Activated naive CD8-positive, alpha-beta T cell treated with anti-CD3 and anti-CD28 coated beads, Interleukin-2, amount 10 ng/mL, durations not matched to agents 7 days and 5 days (primary cell): ENCODE measurements at regions not wholly inside any gene's neighbourhood (a gene's known extent, or its start where the extent isn't known, plus 50 kb on each side); places are given as distances from the start of the nearest gene placed in this dataset.
"Not testable (repeated sequence)": the region's sequence is repeated elsewhere in the genome, so short reads cannot be mapped to it uniquely, and the experiment has no call there.

Experiments
- ATAC-seq: fragments of 150-1000 bp; cut with Tn5 transposase; one replicate; pipeline ENCODE4 v1.10.0; 2021; ENCODE audit warnings: low read depth, moderate library complexity
- POLR2A ChIA-PET: fragments of 350-600 bp; sonication (Branson Sonifier 250); formaldehyde crosslinking; loops from one replicate; lab custom pipeline; 2021; ENCODE audit warnings: antibody characterized with exemption; lab: Charles Lee
- DNase-seq: peaks from one replicate; pipeline ENCODE4 v3.0.0; 2021
- H3K27ac Mint-ChIP-seq: one replicate; pipeline ENCODE4 v1.8.0; 2022; ENCODE audit warnings: mild to moderate bottlenecking, mixed read lengths
- H3K27me3 Mint-ChIP-seq: one replicate; pipeline ENCODE4 v1.8.0; 2022; ENCODE audit warnings: mild to moderate bottlenecking, moderate library complexity, mixed read lengths
- H3K36me3 Mint-ChIP-seq: one replicate; pipeline ENCODE4 v1.8.0; 2021; ENCODE audit warnings: mild to moderate bottlenecking, mixed read lengths
- H3K4me1 Mint-ChIP-seq: one replicate; pipeline ENCODE4 v1.8.0; 2021; ENCODE audit warnings: mixed read lengths
- H3K4me3 Mint-ChIP-seq: one replicate; pipeline ENCODE4 v1.8.0; 2022; ENCODE audit warnings: mild to moderate bottlenecking, moderate library complexity, mixed read lengths
- H3K9me3 Mint-ChIP-seq: one replicate; pipeline ENCODE4 v1.8.0; 2021; ENCODE audit warnings: mixed read lengths

GRCh38 chr4:103324811-103325210, 126.7 kb upstream of the CENPE start:
- no peaks in the 10 kb centered on the region for H3K27me3 Mint-ChIP-seq
- DNase-seq, result no peak
- ATAC-seq, result no peak
- H3K36me3 Mint-ChIP-seq, result no peaks in the 10 kb centered on the region
- H3K9me3 Mint-ChIP-seq, result no peaks in the 10 kb centered on the region
- H3K4me1 Mint-ChIP-seq, result no peaks in the 10 kb centered on the region
- no peak overlapping the region for H3K4me3 Mint-ChIP-seq
- POLR2A ChIA-PET, result no interaction called here
- H3K27ac Mint-ChIP-seq, result no peak overlapping the region

DNA sequence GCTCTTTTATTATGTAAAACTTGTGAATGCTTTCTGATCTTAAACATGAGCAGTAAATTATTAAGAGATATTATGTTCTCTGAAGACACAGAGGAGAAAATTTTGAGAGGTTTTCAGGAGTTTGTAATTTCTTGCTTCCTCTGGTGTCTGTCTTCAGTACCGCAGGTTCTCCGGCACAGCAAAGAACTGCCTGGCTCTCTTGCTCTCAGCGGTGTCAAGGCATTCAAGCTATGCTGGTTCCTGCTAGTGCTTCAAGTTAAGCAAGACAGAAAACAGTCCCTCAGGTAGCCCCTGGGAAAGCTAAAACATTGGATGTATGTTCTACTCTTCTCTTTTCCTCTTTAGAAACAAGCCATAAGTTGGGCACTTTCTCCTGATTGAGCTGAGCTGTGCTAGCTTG, 120.2 kb upstream of the CENPE start:
- H3K27me3 Mint-ChIP-seq, result no peaks in the 10 kb centered on the region
- DNase-seq, result no peak
- H3K4me1 Mint-ChIP-seq, result no peaks in the 10 kb centered on the region
- POLR2A ChIA-PET, result no interaction called here
- H3K36me3 Mint-ChIP-seq, result no peaks in the 10 kb centered on the region
- no peak for ATAC-seq
- H3K9me3 Mint-ChIP-seq, result peaks cover 10% of the 10 kb centered on the region
- no peak overlapping the region for H3K27ac Mint-ChIP-seq
- H3K4me3 Mint-ChIP-seq, result no peak overlapping the region

DNA sequence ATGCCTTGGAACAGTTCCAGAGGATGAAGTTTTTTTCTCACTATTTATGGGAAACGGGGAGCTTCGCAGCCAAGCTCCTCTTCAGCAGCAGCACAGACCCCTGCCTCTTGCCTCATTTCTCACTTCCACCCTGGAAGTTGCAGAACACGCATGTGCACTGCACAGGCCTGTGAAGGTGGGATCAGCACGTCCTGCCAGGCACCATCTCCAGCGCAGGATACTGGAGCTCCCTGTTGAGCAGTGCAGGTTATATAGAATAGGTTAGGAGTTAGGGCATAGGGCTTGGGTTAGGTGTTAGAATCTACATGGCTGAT, 110.1 kb upstream of the CENPE start:
- POLR2A ChIA-PET, result no interaction called here
- no peak overlapping the region for H3K27ac Mint-ChIP-seq
- no peak for DNase-seq

DNA sequence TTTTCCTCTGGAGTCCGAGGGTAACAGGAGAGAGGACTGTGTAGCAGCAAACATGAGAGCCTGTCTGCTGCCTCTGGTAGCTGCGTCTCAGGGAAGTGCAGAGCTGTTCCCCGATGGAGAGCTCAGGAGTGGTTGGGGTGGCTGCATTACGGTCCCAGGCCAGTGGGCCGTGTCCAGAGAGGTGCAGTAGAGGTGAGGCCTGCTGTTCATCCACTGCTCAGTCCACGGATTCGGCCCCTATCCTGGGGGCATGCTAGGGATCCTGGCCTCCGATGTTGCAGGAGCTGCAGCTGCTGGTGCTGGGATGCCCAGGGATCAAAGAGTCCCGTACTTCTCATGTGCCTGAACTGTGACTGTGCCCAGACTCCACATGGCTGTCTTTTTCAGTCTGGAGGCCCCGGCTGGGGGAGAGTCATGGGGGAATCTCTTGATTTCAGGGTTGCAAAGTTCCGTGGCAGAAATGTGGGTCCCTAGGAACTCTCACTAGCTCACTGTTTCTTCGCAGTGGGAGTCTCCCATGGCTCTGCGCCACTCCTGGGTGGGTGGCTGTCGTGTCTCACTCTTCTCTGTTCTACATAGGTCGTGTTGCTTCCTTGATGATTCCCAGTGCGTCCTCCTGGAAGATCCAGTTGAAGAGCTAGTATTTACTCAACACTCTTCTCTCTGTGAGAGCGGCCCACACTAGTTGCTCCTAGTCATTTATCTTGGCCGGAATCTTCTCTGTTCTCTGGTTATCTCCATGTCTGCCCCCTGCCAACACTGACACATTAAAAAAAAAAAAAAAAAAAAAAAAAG, 109.5 kb upstream of the CENPE start:
- Mint-ChIP-seq H3K9me3 (no peaks in the 10 kb centered on the region), H3K4me1 (no peaks in the 10 kb centered on the region), H3K4me3 (no peak overlapping the region), H3K36me3 (no peaks in the 10 kb centered on the region), H3K27me3 (no peaks in the 10 kb centered on the region), H3K27ac (no peak overlapping the region)
- DNase-seq (no peak), ATAC-seq (no peak)
- POLR2A ChIA-PET, result no interaction called here

More for the DNA sequence above, 110.1 kb upstream of the CENPE start:
- Mint-ChIP-seq H3K4me3 (no peak overlapping the region), H3K4me1 (no peaks in the 10 kb centered on the region), H3K36me3 (no peaks in the 10 kb centered on the region), H3K27me3 (no peaks in the 10 kb centered on the region), H3K9me3 (no peaks in the 10 kb centered on the region)
- no peak for ATAC-seq

DNA sequence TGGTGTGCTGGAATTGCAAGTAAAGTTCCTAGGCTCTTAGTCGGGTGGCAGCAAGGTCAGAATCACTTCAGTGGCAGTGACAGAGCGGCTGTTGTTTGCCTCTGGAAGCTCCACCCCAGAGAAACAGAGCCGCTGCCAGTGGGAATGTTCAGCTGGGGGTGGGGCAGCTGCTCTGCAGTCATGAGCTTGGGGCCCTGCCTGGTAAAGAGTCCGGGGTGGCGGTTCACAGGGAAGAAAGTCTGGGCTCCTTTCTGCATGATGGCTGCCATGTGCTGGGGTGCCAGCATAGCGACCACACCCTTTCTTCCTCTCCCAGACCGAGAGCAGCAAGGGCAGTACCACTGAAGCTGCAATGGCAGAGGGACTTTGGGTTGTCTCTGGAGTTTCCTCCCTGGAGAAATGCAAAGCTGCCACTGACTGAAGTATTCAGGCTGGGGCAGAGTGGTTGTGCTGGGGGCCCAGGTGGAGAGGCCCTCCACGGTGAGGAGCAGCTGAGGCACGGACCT, 108.8 kb upstream of the CENPE start:
- H3K36me3 Mint-ChIP-seq, result no peaks in the 10 kb centered on the region
- no peak overlapping the region for H3K27ac Mint-ChIP-seq
- DNase-seq (no peak), ATAC-seq (no peak)
- H3K9me3 Mint-ChIP-seq, result no peaks in the 10 kb centered on the region
- POLR2A ChIA-PET, result no interaction called here
- H3K27me3 Mint-ChIP-seq, result no peaks in the 10 kb centered on the region
- no peaks in the 10 kb centered on the region for H3K4me1 Mint-ChIP-seq
- H3K4me3 Mint-ChIP-seq, result no peak overlapping the region

- H3K9me3 Mint-ChIP-seq, result no peaks in the 10 kb centered on the region
- H3K27ac Mint-ChIP-seq, result no peak overlapping the region
- no peak for ATAC-seq
- no peaks in the 10 kb centered on the region for H3K4me1 Mint-ChIP-seq
- no peaks in the 10 kb centered on the region for H3K36me3 Mint-ChIP-seq
- POLR2A ChIA-PET, result no interaction called here
- H3K4me3 Mint-ChIP-seq, result no peak overlapping the region
- no peak for DNase-seq
- no peaks in the 10 kb centered on the region for H3K27me3 Mint-ChIP-seq
Observed at GRCh38 chr4:103305355-103305754, 107.2 kb upstream of the CENPE start.

- no peaks in the 10 kb centered on the region for H3K4me1 Mint-ChIP-seq
- H3K27ac Mint-ChIP-seq, result no peak overlapping the region
- H3K9me3 Mint-ChIP-seq, result no peaks in the 10 kb centered on the region
- POLR2A ChIA-PET, result no interaction called here
- H3K36me3 Mint-ChIP-seq, result no peaks in the 10 kb centered on the region
- ATAC-seq (no peak), DNase-seq (no peak)
- no peak overlapping the region for H3K4me3 Mint-ChIP-seq
- H3K27me3 Mint-ChIP-seq, result peaks cover 2% of the 10 kb centered on the region
Observed at GRCh38 chr4:103303011-103303410, 104.9 kb upstream of the CENPE start.

DNA sequence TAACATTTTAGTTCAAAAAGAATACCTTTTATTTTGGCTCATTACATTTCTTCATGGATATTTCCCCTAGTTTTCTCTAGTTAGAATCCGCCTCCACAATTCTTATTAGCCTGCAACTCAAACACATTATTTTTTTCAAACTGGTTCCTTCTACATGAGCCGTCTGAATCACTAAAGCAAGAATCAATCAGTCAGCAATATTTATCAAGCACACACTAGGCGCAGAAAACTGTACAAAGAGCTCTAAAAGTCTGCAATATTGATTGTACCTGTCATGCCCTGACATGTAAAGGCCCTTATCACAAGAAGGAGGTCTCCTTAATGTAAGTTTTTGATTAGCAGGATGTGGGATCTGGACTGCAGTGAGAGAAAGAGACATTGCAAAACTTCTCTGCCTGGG, 94.8 kb upstream of the CENPE start:
- no peaks in the 10 kb centered on the region for H3K4me1 Mint-ChIP-seq
- H3K27me3 Mint-ChIP-seq, result no peaks in the 10 kb centered on the region
- no peak overlapping the region for H3K27ac Mint-ChIP-seq
- DNase-seq, result no peak
- H3K4me3 Mint-ChIP-seq, result no peak overlapping the region
- ATAC-seq, result no peak
- no peaks in the 10 kb centered on the region for H3K36me3 Mint-ChIP-seq
- POLR2A ChIA-PET, result no interaction called here
- no peaks in the 10 kb centered on the region for H3K9me3 Mint-ChIP-seq

DNA sequence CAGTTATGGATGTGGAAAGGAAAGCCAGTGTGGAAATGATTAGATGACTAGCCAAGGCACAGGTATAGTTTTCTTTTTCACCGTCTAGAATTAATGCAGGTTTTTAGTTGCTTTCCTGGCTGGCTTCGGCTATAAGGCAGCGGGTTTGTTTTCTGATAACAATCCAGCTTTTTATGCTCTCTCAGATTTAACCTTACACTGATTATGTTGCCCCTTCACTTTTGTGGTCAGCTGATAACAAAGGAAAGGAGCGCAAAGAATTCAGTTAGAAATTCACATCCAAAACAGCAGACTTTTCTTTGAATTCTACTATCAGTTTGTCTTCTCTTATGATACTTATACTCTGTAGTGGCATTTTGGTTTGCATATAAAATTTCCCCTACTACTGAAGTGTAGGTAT, 94.2 kb upstream of the CENPE start:
- POLR2A ChIA-PET, result no interaction called here
- no peak overlapping the region for H3K27ac Mint-ChIP-seq
- H3K4me3 Mint-ChIP-seq, result no peak overlapping the region
- ATAC-seq (no peak), DNase-seq (no peak)
- no peaks in the 10 kb centered on the region for H3K36me3 Mint-ChIP-seq
- H3K9me3 Mint-ChIP-seq, result no peaks in the 10 kb centered on the region
- no peaks in the 10 kb centered on the region for H3K4me1 Mint-ChIP-seq
- H3K27me3 Mint-ChIP-seq, result no peaks in the 10 kb centered on the region

- no peaks in the 10 kb centered on the region for H3K9me3 Mint-ChIP-seq
- ATAC-seq, result no peak
- H3K27ac Mint-ChIP-seq, result no peak overlapping the region
- H3K4me3 Mint-ChIP-seq, result no peak overlapping the region
- POLR2A ChIA-PET, result interaction anchor here (0.6 kb wide), 1 partner anchor 98 kb away, joined by 3 read pairs; no protein-coding TSS in a partner anchor
- no peaks in the 10 kb centered on the region for H3K27me3 Mint-ChIP-seq
- no peaks in the 10 kb centered on the region for H3K36me3 Mint-ChIP-seq
- DNase-seq, result no peak
- H3K4me1 Mint-ChIP-seq, result no peaks in the 10 kb centered on the region
Observed at GRCh38 chr4:103289186-103289585, 91.0 kb upstream of the CENPE start.

DNA sequence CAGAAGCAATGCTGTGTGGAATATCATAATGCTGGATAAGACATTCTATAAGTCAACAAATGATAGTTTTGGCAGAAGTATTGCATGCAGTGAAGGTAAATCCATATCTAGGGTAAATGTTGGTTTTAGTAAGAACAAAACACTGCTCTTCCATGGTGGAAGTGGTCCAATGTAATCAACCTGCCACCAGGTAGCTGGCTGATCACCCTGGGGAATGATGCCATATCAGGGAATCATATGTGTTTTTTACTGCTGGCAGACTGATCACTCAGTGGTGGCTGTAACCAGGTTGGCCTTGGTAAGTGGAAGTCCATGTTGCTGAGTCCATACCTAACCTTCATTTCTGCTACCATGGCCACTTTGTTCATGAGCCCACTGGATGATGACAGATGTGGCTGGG, 74.0 kb upstream of the CENPE start:
- no peaks in the 10 kb centered on the region for H3K9me3 Mint-ChIP-seq
- H3K36me3 Mint-ChIP-seq, result no peaks in the 10 kb centered on the region
- no peaks in the 10 kb centered on the region for H3K4me1 Mint-ChIP-seq
- no peak overlapping the region for H3K27ac Mint-ChIP-seq
- no peak overlapping the region for H3K4me3 Mint-ChIP-seq
- no peak for DNase-seq
- POLR2A ChIA-PET, result no interaction called here
- ATAC-seq, result no peak
- peaks cover 3% of the 10 kb centered on the region for H3K27me3 Mint-ChIP-seq

DNA sequence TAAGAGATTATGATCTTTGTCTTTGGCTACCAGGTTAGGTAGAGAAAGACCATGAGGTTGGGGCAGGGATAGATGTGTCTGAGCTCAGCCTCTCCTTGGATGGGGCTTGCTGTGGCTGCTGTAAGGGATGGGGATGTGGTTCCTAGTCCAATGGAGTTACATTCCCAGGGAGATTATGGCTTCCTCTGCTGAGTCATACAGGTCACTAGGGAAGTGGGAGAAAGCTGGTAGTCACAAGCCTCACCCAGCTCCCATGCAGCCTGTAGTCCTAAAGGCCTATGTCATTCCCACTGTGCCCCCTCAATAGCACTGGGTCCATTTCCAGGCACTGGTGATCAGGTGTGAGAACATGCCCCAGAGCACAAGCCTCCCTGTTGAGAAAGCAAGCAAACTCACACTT, 70.6 kb upstream of the CENPE start:
- Mint-ChIP-seq H3K27ac (no peak overlapping the region), H3K27me3 (peaks cover 6% of the 10 kb centered on the region), H3K9me3 (no peaks in the 10 kb centered on the region), H3K36me3 (no peaks in the 10 kb centered on the region), H3K4me3 (no peak overlapping the region), H3K4me1 (no peaks in the 10 kb centered on the region)
- POLR2A ChIA-PET, result no interaction called here
- no peak for DNase-seq
- ATAC-seq, result no peak

DNA sequence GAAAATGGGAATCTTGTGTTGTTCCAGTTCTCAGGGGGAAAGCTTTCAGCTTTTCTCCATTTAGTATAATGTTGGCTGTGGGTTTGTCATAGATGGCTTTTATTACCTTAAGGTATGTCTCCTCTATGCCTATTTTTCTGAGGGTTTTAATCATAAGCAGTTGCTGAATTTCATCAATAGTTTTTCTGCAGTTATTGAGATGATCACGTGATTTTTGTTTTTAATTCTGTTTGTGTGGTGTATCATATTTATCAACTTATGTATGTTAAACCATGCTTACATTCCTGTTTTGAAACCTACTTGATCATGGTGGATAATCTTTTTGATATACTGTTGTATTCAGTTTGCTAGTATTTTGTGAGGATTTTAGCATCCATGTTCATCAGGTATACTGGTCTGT, 66.8 kb upstream of the CENPE start:
- no peak for ATAC-seq
- POLR2A ChIA-PET, result no interaction called here
- peaks cover 3% of the 10 kb centered on the region for H3K27me3 Mint-ChIP-seq

GRCh38 chr4:103256068-103256467, 57.9 kb upstream of the CENPE start:
- ATAC-seq, POLR2A ChIA-PET, H3K27ac Mint-ChIP-seq, H3K4me1 Mint-ChIP-seq, H3K4me3 Mint-ChIP-seq, H3K9me3 Mint-ChIP-seq, DNase-seq, H3K36me3 Mint-ChIP-seq: not testable (repeated sequence)
- H3K27me3 Mint-ChIP-seq, result peaks cover 10% of the 10 kb centered on the region

More for the DNA sequence above, 66.8 kb upstream of the CENPE start:
- Mint-ChIP-seq H3K27ac (no peak overlapping the region), H3K9me3 (no peaks in the 10 kb centered on the region), H3K4me1 (no peaks in the 10 kb centered on the region), H3K36me3 (no peaks in the 10 kb centered on the region), H3K4me3 (no peak overlapping the region)
- no peak for DNase-seq
